ENCODE measurements at regions not wholly inside any gene's neighbourhood (a gene's known extent, or its start where the extent isn't known, plus 50 kb on each side); places are given as distances from the start of the nearest gene placed in this dataset.

DNA sequence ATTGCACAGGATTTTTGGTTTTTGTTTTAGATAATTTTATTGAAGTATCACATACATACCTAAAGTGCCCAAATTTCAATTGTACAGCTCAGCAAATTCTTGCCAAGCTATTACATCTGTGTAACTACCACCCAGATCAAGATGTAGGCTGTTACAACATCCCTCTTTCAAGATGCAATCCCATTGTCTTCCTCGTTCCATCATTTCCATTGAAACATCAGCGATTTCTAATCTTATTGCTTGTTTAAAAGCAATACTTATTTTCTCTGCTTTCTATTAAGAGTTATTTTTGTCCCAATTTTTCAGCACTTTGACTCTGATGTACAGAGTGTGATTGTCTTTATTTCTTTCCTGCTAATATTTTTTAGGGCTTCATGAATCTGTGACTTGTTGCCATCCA is 372.8 kb upstream of the SHH start:
- TF ChIP-seq POLR2A (IDR thresholded peaks at IDR 0.05; ENCODE audit: low read depth, low read length) (no peak), TAF1 (IDR thresholded peaks at IDR 0.05; ENCODE audit: borderline replicate concordance, low read depth, low read length) (no peak), POLR2AphosphoS5 (IDR thresholded peaks at IDR 0.05; ENCODE audit: low read depth, low read length) (no peak)

All from GM12892 (cell line).